ENCODE measurements at regions not wholly inside any gene's neighbourhood (a gene's known extent, or its start where the extent isn't known, plus 50 kb on each side); places are given as distances from the start of the nearest gene placed in this dataset.

DNA sequence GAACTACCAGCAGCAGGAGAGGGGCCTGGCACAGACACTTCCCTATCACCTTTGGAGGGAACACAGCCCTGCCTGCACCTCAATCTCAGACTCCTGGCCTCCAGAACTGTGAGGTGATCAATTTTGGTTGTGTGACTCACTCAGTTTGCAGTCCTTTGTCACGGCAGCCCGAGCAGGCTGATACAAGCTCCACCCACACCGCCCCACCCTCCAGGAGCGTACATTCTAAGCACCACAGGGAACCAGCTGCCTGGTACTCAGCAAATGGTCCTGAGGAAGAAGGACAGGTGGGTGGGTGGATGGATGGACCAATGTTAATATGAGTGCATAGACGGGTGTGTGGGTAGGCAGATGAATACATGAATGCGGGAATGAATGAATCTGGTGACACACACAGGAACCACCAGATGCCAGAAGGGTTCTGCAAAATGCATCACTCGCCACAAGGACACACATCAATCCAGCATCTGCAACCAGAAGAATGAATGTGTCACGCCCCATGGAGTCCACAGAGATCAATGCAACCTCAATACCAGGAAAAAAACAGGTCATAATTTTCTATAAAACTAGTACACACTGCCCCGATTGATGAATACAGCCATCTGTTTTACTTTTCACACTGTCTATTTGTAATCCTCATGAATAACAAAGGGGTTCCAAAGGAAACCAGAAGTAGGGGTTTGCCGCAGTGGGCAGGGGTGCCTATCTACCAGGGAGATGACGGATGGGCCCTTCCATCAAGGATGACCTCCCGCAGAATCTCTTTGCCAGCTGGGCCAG, 284.5 kb downstream of the NPHP4 start:
- no peaks in the 10 kb centered on the region for H3K4me1 ChIP-seq (ENCODE audit: control insufficient read depth in 1 of 2, insufficient read depth in 2 of 2, low read length in 2 of 2)

DNA sequence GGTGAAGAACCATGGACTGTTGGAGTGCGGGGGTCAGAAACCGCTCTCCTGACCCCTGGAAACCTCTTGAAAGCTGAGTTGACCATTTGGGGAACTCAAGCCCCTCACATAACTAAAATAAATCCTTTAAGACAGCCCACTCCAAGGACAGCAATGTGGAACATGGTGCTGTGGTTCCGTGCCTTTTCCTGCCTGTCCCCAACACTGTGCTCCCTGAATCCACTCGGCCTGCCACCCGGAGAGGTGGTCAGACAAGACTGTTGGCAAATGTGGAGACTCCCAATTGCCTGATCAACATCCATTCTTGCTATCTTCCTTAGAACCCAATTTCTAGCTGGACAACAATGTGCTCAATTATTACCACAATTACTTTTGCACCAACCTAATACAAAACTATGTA, 286.0 kb downstream of the NPHP4 start:
- Histone ChIP-seq H3K4me3 (ENCODE audit: low read depth in 1 of 2, low read length in 2 of 2) (no peak overlapping the region), H3K9me3 (ENCODE audit: control insufficient read depth in 1 of 2, low read length in 2 of 2) (peaks cover 0 to 3% of the 10 kb centered on the region in 2 donors), H3K27me3 (ENCODE audit: low read depth, low read length) (no peaks in the 10 kb centered on the region), H3K4me1 (ENCODE audit: control insufficient read depth in 1 of 2, insufficient read depth in 2 of 2, low read length in 2 of 2) (no peaks in the 10 kb centered on the region), H3K36me3 (ENCODE audit: control insufficient read depth in 1 of 2, insufficient read depth in 2 of 2, low read length in 2 of 2) (no peaks in the 10 kb centered on the region), H3K27ac (ENCODE audit: low read length) (no peak overlapping the region)

More for the DNA sequence above, 284.5 kb downstream of the NPHP4 start:
- Histone ChIP-seq H3K4me3 (ENCODE audit: low read depth in 1 of 2, low read length in 2 of 2) (no peak overlapping the region), H3K36me3 (ENCODE audit: control insufficient read depth in 1 of 2, insufficient read depth in 2 of 2, low read length in 2 of 2) (no peaks in the 10 kb centered on the region), H3K27ac (ENCODE audit: low read length) (no peak overlapping the region), H3K27me3 (ENCODE audit: low read depth, low read length) (no peaks in the 10 kb centered on the region), H3K9me3 (ENCODE audit: control insufficient read depth in 1 of 2, low read length in 2 of 2) (peaks cover 0 to 3% of the 10 kb centered on the region in 2 donors)

DNA sequence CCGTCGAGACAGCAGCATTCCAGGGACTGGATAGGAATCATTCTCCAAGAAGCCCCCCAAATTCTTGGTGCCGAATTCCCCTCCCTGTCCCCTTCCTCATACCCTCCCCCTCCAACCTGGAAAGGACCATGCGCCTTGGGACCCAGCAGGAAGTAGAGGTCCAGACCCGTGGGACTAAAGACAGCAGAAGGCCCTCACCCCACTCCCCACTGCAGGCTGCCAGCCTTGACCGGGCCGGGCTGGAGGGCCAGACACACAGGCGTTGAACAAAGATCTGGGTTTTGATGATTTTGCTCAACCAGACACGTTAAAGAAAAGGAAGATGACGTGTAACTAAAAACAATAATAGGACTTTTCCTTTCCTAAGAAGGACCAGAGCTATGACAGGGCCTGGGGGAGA, 286.5 kb downstream of the NPHP4 start:
- peaks cover 0 to 3% of the 10 kb centered on the region in 2 donors for H3K9me3 ChIP-seq (ENCODE audit: control insufficient read depth in 1 of 2, low read length in 2 of 2)
- H3K4me3 ChIP-seq (ENCODE audit: low read depth in 1 of 2, low read length in 2 of 2) = no peak overlapping the region
- H3K36me3 ChIP-seq (ENCODE audit: control insufficient read depth in 1 of 2, insufficient read depth in 2 of 2, low read length in 2 of 2) = no peaks in the 10 kb centered on the region
- no peaks in the 10 kb centered on the region for H3K4me1 ChIP-seq (ENCODE audit: control insufficient read depth in 1 of 2, insufficient read depth in 2 of 2, low read length in 2 of 2)
- no peak overlapping the region for H3K27ac ChIP-seq (ENCODE audit: low read length)
- H3K27me3 ChIP-seq (ENCODE audit: low read depth, low read length) = no peaks in the 10 kb centered on the region

DNA sequence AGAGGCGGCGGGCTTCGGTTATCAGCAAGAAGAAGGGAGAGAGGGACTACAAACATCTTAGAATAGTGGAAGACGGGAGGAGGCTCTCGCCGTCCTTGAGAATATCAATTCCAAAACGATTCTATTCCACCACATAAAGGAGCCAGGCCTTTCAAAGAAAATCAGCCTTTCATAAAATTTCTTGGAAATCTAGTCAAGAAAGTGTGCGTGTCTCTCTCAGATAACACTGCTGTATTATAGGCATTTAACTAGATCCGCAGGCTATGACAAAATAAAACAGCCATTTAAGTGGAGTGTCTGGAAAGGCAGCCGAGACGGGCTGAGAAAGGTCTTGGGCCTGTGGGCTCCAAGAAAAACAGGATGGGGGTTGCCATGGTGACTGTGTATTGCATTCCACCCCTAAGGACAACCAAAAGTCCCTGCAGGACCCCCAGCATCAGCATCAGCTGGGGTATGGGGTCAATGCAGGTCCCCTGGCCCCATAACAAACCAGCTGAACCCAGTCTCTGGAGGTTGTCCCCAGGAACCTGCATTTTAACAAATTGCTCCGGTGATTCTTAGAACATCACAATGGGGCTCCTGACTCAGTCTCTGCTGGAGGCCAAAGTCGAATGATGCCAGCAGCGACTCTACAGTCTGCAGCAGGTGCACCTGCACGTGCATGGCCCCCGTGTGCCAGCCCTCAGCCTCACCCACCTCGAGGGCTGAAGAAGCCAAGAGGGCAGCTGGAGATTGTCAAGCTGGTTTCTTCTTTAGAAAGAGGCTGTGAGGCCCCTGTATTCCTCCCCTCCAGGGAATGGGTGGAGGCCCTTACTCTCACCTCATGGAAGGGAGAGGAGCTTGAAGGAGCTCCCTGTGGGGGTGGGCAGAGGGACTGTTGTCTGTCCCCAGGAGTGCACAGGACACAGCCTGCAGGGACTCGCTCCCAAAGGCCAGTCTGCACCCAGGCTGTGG, 287.4 kb downstream of the NPHP4 start:
- Histone ChIP-seq H3K4me1 (ENCODE audit: control insufficient read depth in 1 of 2, insufficient read depth in 2 of 2, low read length in 2 of 2) (no peaks in the 10 kb centered on the region), H3K27me3 (ENCODE audit: low read depth, low read length) (no peaks in the 10 kb centered on the region), H3K27ac (ENCODE audit: low read length) (no peak overlapping the region), H3K36me3 (ENCODE audit: control insufficient read depth in 1 of 2, insufficient read depth in 2 of 2, low read length in 2 of 2) (no peaks in the 10 kb centered on the region), H3K9me3 (ENCODE audit: control insufficient read depth in 1 of 2, low read length in 2 of 2) (no peaks in the 10 kb centered on the region), H3K4me3 (ENCODE audit: low read depth in 1 of 2, low read length in 2 of 2) (no peak overlapping the region)

DNA sequence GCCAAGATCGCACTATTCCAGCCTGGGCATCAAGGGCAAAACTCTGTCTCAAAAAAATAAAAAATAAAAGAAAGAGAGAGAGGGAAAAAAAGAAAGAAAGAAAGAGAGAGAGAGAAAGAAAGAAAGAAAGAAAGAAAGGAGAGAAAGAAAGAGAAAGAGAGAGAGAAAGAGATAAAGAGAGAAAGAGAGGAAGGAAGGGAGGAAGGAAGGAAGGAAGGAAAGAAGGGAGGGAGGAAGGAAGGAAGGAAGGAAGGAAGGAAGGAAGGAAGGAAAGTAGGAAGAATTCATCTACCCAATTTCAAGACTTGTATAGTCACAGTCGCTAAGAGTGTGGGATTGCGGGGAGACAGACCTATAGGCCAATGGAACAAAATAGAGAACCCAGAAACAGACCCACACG, 290.6 kb downstream of the NPHP4 start:
- H3K4me3 ChIP-seq (ENCODE audit: low read depth in 1 of 2, low read length in 2 of 2) = no peak overlapping the region
- H3K36me3 ChIP-seq (ENCODE audit: control insufficient read depth in 1 of 2, insufficient read depth in 2 of 2, low read length in 2 of 2) = no peaks in the 10 kb centered on the region
- no peak overlapping the region for H3K27ac ChIP-seq (ENCODE audit: low read length)
- no peaks in the 10 kb centered on the region for H3K27me3 ChIP-seq (ENCODE audit: low read depth, low read length)
- no peaks in the 10 kb centered on the region for H3K4me1 ChIP-seq (ENCODE audit: control insufficient read depth in 1 of 2, insufficient read depth in 2 of 2, low read length in 2 of 2)
- H3K9me3 ChIP-seq (ENCODE audit: control insufficient read depth in 1 of 2, low read length in 2 of 2) = no peaks in the 10 kb centered on the region

DNA sequence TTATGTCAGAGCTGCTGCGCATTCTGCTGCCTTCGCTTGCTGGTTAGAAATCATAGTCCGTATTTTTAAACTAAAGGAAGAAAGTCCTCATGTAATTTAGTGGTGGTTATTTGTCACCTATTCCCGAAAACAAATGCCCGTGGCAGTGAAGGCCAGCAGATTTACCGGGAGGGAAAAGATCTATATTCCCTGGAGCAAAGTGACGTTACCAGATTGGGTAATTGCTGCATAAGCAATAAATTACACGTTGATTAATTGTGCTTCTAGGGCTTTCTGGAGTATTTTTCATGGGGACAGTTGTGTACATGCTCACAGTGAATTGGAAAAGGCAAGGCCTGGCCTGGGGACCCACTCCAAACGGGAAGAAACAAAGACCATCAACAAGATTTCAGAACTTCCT, 298.7 kb downstream of the NPHP4 start:
- H3K36me3 ChIP-seq (ENCODE audit: control insufficient read depth in 1 of 2, insufficient read depth in 2 of 2, low read length in 2 of 2) = no peaks in the 10 kb centered on the region
- H3K4me1 ChIP-seq (ENCODE audit: control insufficient read depth in 1 of 2, insufficient read depth in 2 of 2, low read length in 2 of 2) = no peaks in the 10 kb centered on the region
- H3K27ac ChIP-seq (ENCODE audit: low read length) = no peak overlapping the region
- no peaks in the 10 kb centered on the region for H3K9me3 ChIP-seq (ENCODE audit: control insufficient read depth in 1 of 2, low read length in 2 of 2)
- no peaks in the 10 kb centered on the region for H3K27me3 ChIP-seq (ENCODE audit: low read depth, low read length)
- no peak overlapping the region for H3K4me3 ChIP-seq (ENCODE audit: low read depth in 1 of 2, low read length in 2 of 2)

DNA sequence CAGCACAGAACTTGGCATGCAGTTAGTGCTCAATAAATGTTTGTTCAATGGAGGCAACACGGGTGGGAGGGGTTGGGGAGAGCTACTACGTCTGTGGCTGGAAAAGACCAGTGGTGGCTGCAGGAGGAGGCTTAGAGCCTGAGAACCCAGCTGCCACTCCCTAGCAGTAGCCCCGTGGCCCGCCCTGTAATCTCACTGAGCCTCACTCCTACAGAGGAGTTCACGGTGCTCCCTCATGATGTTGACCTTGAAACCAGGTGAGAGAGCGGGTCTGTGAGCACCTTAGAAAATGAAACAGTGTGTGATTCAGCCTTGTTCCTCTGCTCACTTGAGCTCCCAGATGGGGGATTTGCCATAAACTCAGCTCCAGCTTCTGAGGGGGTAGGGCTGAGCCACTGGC, 299.6 kb downstream of the NPHP4 start:
- Histone ChIP-seq H3K27me3 (ENCODE audit: low read depth, low read length) (no peaks in the 10 kb centered on the region), H3K9me3 (ENCODE audit: control insufficient read depth in 1 of 2, low read length in 2 of 2) (no peaks in the 10 kb centered on the region), H3K4me1 (ENCODE audit: control insufficient read depth in 1 of 2, insufficient read depth in 2 of 2, low read length in 2 of 2) (no peaks in the 10 kb centered on the region), H3K27ac (ENCODE audit: low read length) (no peak overlapping the region), H3K36me3 (ENCODE audit: control insufficient read depth in 1 of 2, insufficient read depth in 2 of 2, low read length in 2 of 2) (no peaks in the 10 kb centered on the region), H3K4me3 (ENCODE audit: low read depth in 1 of 2, low read length in 2 of 2) (no peak overlapping the region)

DNA sequence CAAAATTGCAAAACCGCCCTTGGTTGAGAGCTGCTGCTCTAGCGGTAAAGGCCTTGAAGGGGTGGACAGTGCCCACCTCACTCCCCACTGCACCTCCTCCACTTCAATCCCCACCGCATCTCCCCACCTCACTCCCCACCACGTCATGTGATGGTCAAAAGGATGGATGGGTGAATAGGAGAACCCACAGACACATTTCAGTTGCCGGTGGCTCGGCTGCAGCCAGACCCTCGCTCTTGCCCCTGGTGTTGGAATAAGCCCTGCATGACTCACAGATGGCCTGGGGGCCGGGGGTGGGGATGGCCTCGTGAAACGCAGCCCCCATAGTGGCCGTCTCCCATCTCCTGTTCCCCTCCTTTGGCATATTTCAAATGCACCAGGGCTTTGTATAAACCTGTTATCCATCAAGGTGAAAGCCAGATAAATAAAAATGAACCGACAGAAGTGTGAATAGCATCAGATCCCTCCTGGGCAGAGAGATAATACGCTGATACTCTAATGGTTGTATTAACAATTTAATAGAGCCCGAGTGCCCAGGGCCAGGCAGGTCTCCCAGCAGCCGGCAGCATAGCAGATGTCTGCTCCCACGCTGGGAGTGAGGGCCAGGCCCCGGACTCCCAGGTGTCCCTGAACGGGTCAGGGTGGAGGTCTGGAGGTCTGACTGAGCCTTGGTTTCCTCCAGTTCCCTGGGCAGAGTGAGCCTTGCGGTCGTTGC, 300.3 kb downstream of the NPHP4 start:
- Histone ChIP-seq H3K36me3 (ENCODE audit: control insufficient read depth in 1 of 2, insufficient read depth in 2 of 2, low read length in 2 of 2) (no peaks in the 10 kb centered on the region), H3K27me3 (ENCODE audit: low read depth, low read length) (no peaks in the 10 kb centered on the region), H3K4me1 (ENCODE audit: control insufficient read depth in 1 of 2, insufficient read depth in 2 of 2, low read length in 2 of 2) (no peaks in the 10 kb centered on the region), H3K9me3 (ENCODE audit: control insufficient read depth in 1 of 2, low read length in 2 of 2) (no peaks in the 10 kb centered on the region), H3K27ac (ENCODE audit: low read length) (no peak overlapping the region), H3K4me3 (ENCODE audit: low read depth in 1 of 2, low read length in 2 of 2) (no peak overlapping the region)

DNA sequence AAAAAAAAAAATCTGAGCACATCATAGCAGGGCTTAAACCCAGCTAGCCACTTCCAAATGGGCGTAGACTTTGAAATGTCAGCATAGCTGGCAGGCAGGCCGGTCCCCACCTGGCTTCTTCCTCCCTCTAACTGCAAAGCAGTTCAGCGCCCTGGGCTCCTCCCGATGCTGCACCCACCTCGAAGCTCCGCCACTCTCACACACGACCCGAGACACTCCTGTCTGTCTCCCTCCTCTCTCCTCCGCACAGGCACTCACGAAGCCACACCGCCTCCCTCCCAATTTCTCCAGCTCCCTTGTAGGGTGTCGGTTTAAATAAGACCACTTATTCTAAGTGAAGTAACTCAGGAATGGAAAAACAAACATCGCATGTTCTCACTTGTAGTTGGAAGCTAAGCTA, 301.3 kb downstream of the NPHP4 start:
- no peaks in the 10 kb centered on the region for H3K27me3 ChIP-seq (ENCODE audit: low read depth, low read length)
- no peaks in the 10 kb centered on the region for H3K9me3 ChIP-seq (ENCODE audit: control insufficient read depth in 1 of 2, low read length in 2 of 2)
- no peaks in the 10 kb centered on the region for H3K4me1 ChIP-seq (ENCODE audit: control insufficient read depth in 1 of 2, insufficient read depth in 2 of 2, low read length in 2 of 2)
- no peaks in the 10 kb centered on the region for H3K36me3 ChIP-seq (ENCODE audit: control insufficient read depth in 1 of 2, insufficient read depth in 2 of 2, low read length in 2 of 2)
- H3K4me3 ChIP-seq (ENCODE audit: low read depth in 1 of 2, low read length in 2 of 2) = no peak overlapping the region
- H3K27ac ChIP-seq (ENCODE audit: low read length) = no peak overlapping the region

DNA sequence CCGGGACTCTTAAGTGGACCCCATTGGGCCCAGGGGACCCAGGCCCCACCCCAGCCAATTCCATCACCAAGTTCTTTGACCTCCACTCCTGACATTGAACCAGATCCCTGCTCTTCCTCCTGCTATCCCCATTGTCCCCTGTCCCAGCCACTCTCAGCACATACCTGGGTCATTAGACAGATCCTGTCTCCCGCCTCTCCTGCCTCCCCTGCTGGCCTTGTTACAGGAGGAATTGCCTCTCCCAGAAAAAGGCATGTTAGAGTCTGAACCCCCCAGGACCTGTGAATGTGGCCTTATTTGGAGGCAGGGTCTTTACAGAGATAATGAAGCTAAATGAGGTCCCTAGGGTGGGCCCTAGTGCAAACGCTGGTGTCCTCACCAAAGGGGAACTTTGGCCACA, 301.9 kb downstream of the NPHP4 start:
- Histone ChIP-seq H3K27me3 (ENCODE audit: low read depth, low read length) (no peaks in the 10 kb centered on the region), H3K27ac (ENCODE audit: low read length) (no peak overlapping the region), H3K4me3 (ENCODE audit: low read depth in 1 of 2, low read length in 2 of 2) (no peak overlapping the region), H3K36me3 (ENCODE audit: control insufficient read depth in 1 of 2, insufficient read depth in 2 of 2, low read length in 2 of 2) (no peaks in the 10 kb centered on the region), H3K4me1 (ENCODE audit: control insufficient read depth in 1 of 2, insufficient read depth in 2 of 2, low read length in 2 of 2) (no peaks in the 10 kb centered on the region), H3K9me3 (ENCODE audit: control insufficient read depth in 1 of 2, low read length in 2 of 2) (no peaks in the 10 kb centered on the region)

All from muscle layer of duodenum (tissue), 2 donors.